Anterior cingulate cortex (tissue), 58 donors: ENCODE measurements at regions not wholly inside any gene's neighbourhood (a gene's known extent, or its start where the extent isn't known, plus 50 kb on each side); places are given as distances from the start of the nearest gene placed in this dataset.

Experiments used
- DNase-seq, 58 donors: peaks; one replicate each; lab custom pipeline; 2025; lab: John Stamatoyannopoulos, UW

GRCh38 chr12:114783089-114783618 is 99.2 kb upstream of the TBX3 start:
- DNase-seq = no peak

DNA sequence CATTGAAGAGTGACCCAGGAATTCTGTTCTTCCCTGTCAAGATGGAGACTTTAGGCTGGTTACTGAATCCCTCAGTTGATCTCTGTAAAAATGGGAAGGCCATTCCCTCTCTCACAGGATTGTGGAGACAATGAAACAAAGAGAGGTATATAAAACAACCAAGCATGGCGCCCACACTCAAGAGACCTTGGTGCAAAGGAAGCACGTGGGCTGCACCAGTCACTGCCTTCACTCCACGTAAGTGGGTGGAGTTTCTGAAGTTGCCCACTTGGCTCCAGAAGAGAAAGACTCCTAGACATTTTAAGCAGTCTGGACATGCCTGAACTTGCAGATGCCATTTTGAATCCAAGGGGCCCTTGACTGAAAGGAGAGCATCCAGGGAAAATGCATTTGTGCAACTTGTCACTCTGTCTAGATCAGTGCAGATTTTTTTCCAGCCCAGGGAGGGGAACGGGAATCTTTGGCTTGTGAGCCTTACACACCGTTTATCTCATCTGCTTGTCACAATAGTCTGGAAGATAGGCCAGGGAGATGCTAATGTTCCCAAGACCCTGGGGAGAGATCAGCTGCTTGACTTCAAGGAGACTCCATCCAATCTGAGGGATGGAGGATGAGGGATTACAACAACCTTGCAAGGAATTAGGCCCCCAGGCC is 96.9 kb upstream of the TBX3 start:
- DNase-seq = no peak

DNA sequence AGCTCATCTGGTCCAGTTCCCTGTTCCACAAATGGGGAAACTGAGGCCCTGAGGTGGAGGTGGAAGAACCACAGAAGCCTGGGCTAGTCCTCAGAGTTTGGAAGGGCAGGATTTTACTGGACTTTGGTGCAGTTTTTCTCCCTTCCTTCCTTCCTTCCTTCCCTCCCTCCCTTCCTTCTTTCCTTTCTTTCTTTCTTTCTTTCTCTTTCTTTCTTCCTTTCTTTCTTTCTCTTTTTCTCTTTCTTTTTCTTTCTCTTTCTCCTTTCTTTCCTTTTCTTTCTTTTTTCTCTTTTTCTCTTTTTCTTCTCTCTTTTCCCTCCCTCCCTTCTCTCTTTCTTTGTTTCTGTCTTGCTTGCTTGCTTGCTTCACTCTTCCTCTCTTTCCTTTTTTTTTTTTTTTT is 95.7 kb upstream of the TBX3 start:
- DNase-seq = no peak

DNA sequence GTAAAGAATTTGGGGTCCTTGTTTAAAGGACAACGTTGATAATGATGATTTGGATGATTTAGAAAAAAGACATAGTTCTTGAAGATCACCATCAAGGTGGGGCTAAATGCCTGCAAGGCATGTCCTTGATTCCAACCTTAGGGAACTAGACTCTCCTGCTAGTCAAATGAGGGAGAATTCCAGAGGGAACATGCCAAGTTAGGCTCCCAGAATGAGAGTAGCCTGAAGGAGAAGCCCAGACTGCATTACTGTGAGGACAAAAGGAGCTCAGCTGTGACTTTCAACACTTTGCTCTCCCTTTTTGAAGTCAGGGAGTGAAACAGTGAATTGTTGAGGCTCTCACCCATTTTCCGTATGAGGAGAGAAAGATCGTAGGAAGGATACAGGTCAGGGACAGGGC is 95.2 kb upstream of the TBX3 start:
- no peak for DNase-seq

DNA sequence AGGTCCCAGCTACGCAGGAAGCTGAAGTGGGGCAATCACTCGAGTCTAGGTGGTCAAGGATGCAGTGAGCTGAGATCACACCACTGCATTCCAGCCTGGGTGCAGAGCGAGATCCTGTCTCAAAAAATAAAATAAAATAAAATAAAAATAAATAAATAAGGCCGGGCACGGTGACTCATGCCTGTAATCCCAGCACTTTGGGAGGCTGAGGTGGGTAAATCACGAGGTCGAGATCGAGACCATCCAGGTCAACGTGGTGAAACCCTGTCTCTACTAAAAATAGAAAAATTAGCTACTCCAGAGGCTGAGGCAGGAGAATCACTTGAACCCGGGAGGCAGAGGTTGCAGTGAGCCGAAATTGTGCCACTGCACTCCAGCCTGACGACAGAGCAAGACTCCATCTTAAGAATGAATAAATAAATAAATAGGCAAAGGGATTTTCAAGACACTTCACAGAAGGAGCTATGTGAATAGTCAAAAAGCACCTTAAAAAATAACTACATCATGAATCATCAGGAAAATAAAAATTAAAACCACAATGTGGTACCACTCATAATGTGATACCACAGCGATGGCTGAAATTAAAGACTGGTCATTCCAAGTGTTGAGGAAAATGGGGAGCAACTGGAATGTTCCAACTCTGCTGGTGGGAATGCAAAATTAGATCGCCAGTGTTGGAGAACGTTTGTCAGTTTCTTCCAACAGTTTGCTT is 92.9 kb upstream of the TBX3 start:
- no peak for DNase-seq

DNA sequence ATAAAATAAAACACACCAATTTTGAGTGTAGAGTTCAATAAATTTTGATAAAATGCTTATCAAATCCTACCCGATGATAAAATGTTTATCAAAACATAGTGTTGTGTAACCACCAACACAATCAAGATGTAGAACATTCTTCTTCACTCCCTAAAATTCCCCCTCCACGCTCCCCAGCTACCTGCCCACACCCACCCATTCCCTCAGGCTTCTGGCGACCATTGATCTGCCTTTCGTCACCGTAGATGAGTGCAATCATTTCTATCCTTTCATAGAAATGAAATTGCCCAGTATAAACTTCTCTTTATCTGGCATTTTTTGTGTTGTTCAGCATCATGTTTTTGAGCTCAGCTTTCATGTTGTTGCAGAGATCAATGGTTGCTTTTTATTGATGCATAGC is 90.7 kb upstream of the TBX3 start:
- no peak for DNase-seq

- no peak for DNase-seq
Measured at GRCh38 chr12:114774197-114774596, 90.2 kb upstream of the TBX3 start.

- DNase-seq = no peak
Measured at GRCh38 chr12:114770323-114770722, 86.3 kb upstream of the TBX3 start.

GRCh38 chr12:114769634-114770033 is 85.7 kb upstream of the TBX3 start:
- DNase-seq = no peak

DNA sequence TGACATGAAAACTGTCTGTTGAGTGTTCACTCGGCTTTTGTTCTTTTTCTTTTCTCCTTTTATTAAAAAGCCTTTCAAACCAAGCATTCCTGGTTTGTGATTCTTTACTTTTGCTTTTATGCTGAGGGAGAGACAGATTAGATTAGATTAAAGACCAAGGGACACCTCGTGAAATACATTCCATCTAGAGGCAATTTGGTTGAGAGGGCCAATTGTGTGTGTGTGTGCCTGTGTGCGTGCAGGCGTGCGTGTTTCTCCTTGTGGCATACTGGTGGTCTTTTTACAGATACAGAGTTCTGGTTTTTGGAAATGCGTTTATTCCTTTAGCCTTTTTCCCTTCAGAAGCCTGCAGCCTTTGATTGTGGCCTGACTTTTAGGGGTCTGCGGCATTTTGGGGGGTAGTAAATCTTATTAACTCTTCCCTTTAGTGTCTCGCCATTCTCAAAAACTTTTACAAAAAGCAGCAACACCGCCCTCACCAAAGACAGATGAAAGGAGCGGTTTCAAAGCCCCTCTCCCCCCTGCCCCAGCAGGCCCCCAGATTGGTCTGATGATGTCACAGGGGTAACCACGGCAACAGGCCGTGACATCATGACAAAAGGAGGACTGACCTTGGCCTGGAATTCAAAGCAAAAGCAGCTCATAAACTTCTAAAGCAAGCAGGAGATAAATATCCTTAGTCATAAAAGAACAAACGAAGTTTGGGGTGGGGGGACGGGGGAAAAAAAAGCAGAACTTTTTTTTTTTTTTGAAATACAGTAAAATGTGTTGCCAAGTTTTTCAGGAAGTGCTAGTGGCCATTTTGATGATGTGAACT is 84.1 kb upstream of the TBX3 start:
- DNase-seq = no peak

GRCh38 chr12:114767084-114767760 is 83.2 kb upstream of the TBX3 start:
- no peak for DNase-seq

GRCh38 chr12:114765960-114766691 is 82.2 kb upstream of the TBX3 start:
- DNase-seq = no peak

DNA sequence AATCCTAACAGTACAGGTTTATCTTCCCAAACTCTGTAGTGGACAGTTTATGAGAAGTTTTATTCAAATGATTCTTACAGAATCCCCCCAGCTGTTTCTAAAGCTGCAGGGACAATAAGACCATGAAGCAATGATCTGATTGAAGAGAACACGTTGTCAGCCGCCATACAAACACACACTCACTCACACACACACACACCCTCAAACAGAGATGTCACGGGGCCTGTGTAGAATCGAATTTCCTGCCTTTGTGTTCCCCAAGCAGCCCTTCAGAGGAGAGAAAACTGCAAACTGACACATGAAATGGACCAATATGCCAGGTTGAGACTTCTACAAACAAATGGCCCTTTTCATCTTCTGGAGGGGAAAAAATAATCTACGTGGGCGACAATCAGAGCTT is 80.5 kb upstream of the TBX3 start:
- DNase-seq = no peak

DNA sequence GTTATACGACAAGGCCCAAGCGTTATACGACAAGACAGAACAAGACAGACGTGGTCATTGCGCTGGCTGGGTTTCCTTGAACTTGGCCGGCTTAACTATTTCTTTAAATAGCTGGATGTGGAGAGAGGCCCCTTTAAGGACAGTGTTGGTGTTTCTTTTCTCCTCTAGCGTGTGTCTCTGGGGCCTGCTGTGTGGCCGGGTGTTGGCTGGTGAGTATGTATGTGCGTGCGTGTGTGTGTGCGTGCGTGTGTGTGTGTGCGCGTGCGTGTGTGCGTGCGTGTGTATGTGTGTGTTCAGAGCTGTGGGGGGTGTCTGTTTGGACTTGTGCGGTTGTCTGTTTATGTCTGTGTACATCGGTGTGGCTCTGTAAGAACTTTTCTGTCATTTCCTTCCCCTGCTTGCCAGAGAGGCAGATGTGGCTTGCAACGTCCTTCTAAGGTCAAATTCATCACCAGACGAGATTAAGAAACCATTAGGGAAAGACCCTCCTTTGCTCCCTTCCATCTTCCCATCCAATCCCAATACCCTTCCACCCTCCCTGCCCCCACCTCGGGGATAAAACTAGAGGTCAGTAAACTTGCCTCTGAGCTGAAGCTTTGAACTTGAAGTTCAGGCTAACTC is 78.6 kb upstream of the TBX3 start:
- DNase-seq = no peak

- DNase-seq = no peak
Measured at GRCh38 chr12:114760151-114760877, 76.3 kb upstream of the TBX3 start.

DNA sequence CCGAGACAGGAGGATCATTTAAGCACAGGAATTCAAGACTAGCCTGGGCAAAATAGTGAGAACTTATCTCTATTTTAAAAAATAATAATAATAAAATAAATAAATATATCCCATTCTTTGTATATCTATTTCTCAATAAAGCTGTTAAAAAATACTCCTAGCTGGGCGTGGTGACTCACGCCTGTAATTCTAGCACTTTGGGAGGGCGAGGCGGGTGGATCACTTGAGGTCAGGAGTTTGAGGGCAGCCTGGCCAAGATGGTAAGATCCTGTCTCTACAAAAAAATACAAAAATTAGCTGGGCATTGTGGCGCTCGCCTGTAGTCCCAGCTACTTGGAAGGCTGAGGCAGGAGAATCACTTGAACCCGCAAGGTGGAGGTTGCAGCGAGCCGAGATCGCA is 75.7 kb upstream of the TBX3 start:
- DNase-seq = no peak

GRCh38 chr12:114757684-114758325 is 73.8 kb upstream of the TBX3 start:
- no peak for DNase-seq

DNA sequence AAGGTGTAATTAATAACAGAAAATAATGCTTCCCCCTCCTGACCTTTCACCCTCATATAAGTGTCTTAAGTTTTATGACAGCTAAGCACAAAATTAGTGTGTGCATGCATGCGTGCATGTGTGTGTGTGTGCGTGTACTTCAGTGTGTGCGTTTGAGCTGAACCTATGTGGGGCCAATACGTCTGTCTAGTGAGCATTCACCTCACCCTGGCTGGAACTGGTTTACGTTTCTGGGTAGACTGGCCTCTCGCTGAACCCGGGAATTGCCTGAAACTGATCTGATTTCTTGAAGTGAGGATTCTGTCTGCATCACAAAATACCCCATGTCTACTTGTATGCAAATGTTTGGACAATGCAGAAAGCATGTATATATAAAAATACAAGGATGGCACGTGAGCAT is 68.2 kb upstream of the TBX3 start:
- no peak for DNase-seq
